ENCODE measurements at regions not wholly inside any gene's neighbourhood (a gene's known extent, or its start where the extent isn't known, plus 50 kb on each side); places are given as distances from the start of the nearest gene placed in this dataset.

DNA sequence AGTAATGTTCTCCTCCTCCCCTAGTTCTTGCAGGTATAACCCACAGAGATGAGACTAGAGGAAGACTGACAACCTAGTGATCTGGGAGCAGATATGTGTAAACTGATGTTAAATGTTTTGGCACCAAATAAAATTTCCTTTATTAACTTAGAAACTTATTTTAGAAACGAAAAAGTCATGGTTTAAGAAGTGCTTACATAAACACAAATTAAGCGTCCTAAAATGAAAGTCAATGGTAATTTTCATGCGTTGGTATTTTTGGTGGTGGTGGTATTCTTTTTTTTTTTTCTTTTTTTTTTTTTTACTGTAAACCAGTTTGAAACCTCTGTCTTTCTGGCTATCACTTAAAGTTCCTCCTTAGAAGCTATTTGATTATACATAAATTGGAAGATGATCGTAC lies 1438.1 kb upstream of the TENM3 start:
- Histone ChIP-seq H2BK5ac (ENCODE audit: low read depth, low read length, poor library complexity, severe bottlenecking) (no peak overlapping the region), H4K20me1 (ENCODE audit: insufficient read depth, low read length) (no peaks in the 10 kb centered on the region), H2BK15ac (ENCODE audit: low read depth, low read length) (no peak overlapping the region), H4K91ac (ENCODE audit: insufficient read depth, low read depth, low read length) (no peak overlapping the region), H3K23ac (ENCODE audit: low read depth, low read length) (no peak overlapping the region), H3K9ac (ENCODE audit: low read depth, low read length) (no peak overlapping the region), H3K14ac (replicated peaks; ENCODE audit: low read depth, low read length) (no peak overlapping the region), H3K27me3 (ENCODE audit: control insufficient read depth, insufficient read depth, low read length) (no peaks in the 10 kb centered on the region), H3K9me1 (ENCODE audit: insufficient read depth, low read length) (no peaks in the 10 kb centered on the region), H4K8ac (ENCODE audit: low read depth in 2 of 2, low read length in 2 of 2) (no peak overlapping the region), H2AK9ac (replicated peaks; ENCODE audit: low read depth, low read length, poor library complexity) (no peak overlapping the region), H2AK5ac (ENCODE audit: low read depth, low read length) (no peak overlapping the region), H3K4me2 (ENCODE audit: low read depth, low read length) (no peak overlapping the region), H3K4me3 (ENCODE audit: insufficient read depth, low read depth, low read length) (no peak overlapping the region), H3K4ac (ENCODE audit: low read depth, low read length) (no peak overlapping the region), H3K36me3 (ENCODE audit: control insufficient read depth, insufficient read depth, low read length) (no peaks in the 10 kb centered on the region), H3K4me1 (ENCODE audit: control insufficient read depth, insufficient read depth, low read length) (no peaks in the 10 kb centered on the region), H3K79me1 (ENCODE audit: low read depth in 1 of 2, low read length in 2 of 2) (no peaks in the 10 kb centered on the region), H2AFZ (replicated peaks; ENCODE audit: low read length, poor library complexity) (no peak overlapping the region), H3K27ac (ENCODE audit: insufficient read depth, low read length) (no peak overlapping the region), H3K9me3 (ENCODE audit: control insufficient read depth, insufficient read depth, low read length) (no peaks in the 10 kb centered on the region), H4K5ac (ENCODE audit: low read depth, low read length) (no peak overlapping the region), H3K18ac (ENCODE audit: low read depth, low read length) (no peak overlapping the region), H2BK120ac (ENCODE audit: low read depth, low read length) (no peak overlapping the region), H3K56ac (ENCODE audit: extremely low read depth, insufficient read depth, low read length) (no peak overlapping the region), H2BK20ac (ENCODE audit: low read depth, low read length) (no peak overlapping the region)
- intact Hi-C loops (cut with micrococcal nuclease) (no loop called here), dilution Hi-C loops (cut with HindIII; ENCODE audit: low sequenced_read_pairs, unreplicated experiment) (no loop called here), in situ Hi-C loops (cut with MboI; ENCODE audit: low sequenced_read_pairs) (no loop called here)
- DNase-seq = no peak
- POLR2A ChIA-PET (ENCODE audit: unreplicated experiment) = interaction anchor here (0.7 kb wide), 1 partner anchor 510 kb away, joined by 13 read pairs; no protein-coding TSS in a partner anchor
- WGBS, 2 experiments (ENCODE audit: extremely low coverage in 2 of 2, insufficient read length in 1 of 2) = no CpG with 5 or more reads among the region's 4 CpGs
- CTCF ChIA-PET = interaction anchor here (0.6 kb wide), 1 partner anchor 73 kb away, joined by 3 read pairs; no protein-coding TSS in a partner anchor
- ATAC-seq (ENCODE audit: low read depth) = no peak
- TF ChIP-seq MAFK (IDR thresholded peaks at IDR 0.05; ENCODE audit: low read depth, low read length) = peak; percentile 69
- TF ChIP-seq, protein P1, sequence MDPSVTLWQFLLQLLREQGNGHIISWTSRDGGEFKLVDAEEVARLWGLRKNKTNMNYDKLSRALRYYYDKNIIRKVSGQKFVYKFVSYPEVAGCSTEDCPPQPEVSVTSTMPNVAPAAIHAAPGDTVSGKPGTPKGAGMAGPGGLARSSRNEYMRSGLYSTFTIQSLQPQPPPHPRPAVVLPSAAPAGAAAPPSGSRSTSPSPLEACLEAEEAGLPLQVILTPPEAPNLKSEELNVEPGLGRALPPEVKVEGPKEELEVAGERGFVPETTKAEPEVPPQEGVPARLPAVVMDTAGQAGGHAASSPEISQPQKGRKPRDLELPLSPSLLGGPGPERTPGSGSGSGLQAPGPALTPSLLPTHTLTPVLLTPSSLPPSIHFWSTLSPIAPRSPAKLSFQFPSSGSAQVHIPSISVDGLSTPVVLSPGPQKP (IDR thresholded peaks at IDR 0.05; ENCODE audit: borderline replicate concordance, low read depth, low read length) = no peak
- no TSS peak for BruUV-seq (replicated peaks)

Data from IMR-90 (cell line).